Left lung (tissue), 4 donors: ENCODE measurements at regions not wholly inside any gene's neighbourhood (a gene's known extent, or its start where the extent isn't known, plus 50 kb on each side); places are given as distances from the start of the nearest gene placed in this dataset.

Experiments used
- ATAC-seq: fragments of 200-7000 bp; cut with Tn5 transposase; one replicate; pipeline ENCODE4 v1.9.1; 2020; ENCODE audit warnings: moderate library complexity
- DNase-seq, 4 donors: peaks; one replicate each; pipeline ENCODE4 v3.0.0-alpha.2; 2013 to 2020
- H3K27ac ChIP-seq, 2 donors: fragments of 200-600 bp; sonication (generic) in 1 of 2; one replicate each; pipeline versions ENCODE4 v1.5.0 to v1.8.0; 2020 to 2021
- H3K27me3 ChIP-seq, 2 donors: fragments of 200-600 bp; sonication (generic) in 1 of 2; one replicate each; pipeline versions ENCODE4 v1.5.0 to v1.8.0; 2020 to 2021
- H3K36me3 ChIP-seq, 2 donors: fragments of 200-600 bp; sonication (generic) in 1 of 2; one replicate each; pipeline versions ENCODE4 v1.5.0 to v1.8.0; 2020 to 2021
- H3K4me1 ChIP-seq, 2 donors: fragments of 200-600 bp; one replicate each; pipeline ENCODE4 v1.8.0; 2021
- H3K4me3 ChIP-seq, 2 donors: fragments of 200-600 bp; sonication (generic) in 1 of 2; one replicate each; pipeline versions ENCODE4 v1.5.0 to v1.8.0; 2020 to 2021; ENCODE audit warnings: mild to moderate bottlenecking in 1 of 2
- H3K9me3 ChIP-seq, 2 donors: fragments of 200-600 bp; sonication (generic) in 1 of 2; one replicate each; pipeline versions ENCODE4 v1.5.0 to v1.8.0; 2020 to 2021
- intact Hi-C, 2 donors: fragments of 100-400 bp; cut with DNase I; formaldehyde crosslinking; loops; one replicate each; pipeline versions ENCODE4 v1.11.2 to v1.14.2; 2022
- TF ChIP-seq, protein P1 (sequence below), 2 donors: fragments of 200-600 bp; sonication (generic) in 1 of 2; IDR thresholded peaks; one replicate each; pipeline versions ENCODE4 v1.5.0 to v1.8.0; 2021; ENCODE audit warnings: antibody characterized with exemption in 2 of 2
- donor health status: DM: no; HTN: yes; CAD: no.
- donor health status: DM: no; HTN: no; CAD: no.

DNA sequence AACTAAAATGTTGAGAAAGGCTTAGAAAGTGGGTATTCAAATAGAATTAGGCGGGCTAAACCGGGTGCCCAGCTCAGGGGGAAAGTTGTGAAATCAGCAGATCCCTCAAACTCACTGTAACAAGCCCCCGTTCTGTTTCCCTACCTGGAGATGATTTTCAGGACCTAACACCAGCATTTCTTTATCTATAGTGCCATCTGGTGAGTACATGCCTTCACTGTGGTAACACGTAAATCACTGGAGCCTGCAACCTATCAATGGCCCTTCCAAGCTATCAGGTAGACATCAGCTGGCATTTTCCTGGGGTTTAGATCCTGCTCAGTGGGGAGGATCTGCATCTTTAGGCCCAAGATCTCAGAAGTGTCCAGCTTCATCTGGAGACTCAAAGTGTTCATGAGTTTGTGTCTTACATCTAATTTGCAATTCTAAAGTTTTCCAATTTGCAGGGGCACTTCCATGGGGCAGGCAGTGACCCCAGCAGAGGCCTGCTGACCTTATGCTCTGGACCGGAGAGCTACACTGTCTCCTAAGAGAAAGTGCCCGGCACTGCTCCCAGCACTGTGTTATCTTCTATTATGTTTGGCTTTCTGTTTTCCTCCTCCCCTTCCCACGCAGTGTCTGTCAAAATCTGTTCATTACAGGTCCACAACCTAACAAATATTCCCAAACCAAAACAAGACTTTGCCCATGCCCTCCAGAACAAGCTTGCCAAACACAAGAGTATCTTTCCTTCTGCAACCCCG is 132.5 kb downstream of the LSM5 start:
- Histone ChIP-seq H3K4me3 (no peak overlapping the region), H3K9me3 (no peaks in the 10 kb centered on the region), H3K4me1 (no peaks in the 10 kb centered on the region), H3K27me3 (peaks cover 0 to 8% of the 10 kb centered on the region in 2 donors), H3K27ac (no peak overlapping the region), H3K36me3 (no peaks in the 10 kb centered on the region)
- ATAC-seq: no peak
- intact Hi-C loops: no loop called here
- peak in 1 of 4 donors; percentile 10 for DNase-seq
- TF ChIP-seq, protein P1, sequence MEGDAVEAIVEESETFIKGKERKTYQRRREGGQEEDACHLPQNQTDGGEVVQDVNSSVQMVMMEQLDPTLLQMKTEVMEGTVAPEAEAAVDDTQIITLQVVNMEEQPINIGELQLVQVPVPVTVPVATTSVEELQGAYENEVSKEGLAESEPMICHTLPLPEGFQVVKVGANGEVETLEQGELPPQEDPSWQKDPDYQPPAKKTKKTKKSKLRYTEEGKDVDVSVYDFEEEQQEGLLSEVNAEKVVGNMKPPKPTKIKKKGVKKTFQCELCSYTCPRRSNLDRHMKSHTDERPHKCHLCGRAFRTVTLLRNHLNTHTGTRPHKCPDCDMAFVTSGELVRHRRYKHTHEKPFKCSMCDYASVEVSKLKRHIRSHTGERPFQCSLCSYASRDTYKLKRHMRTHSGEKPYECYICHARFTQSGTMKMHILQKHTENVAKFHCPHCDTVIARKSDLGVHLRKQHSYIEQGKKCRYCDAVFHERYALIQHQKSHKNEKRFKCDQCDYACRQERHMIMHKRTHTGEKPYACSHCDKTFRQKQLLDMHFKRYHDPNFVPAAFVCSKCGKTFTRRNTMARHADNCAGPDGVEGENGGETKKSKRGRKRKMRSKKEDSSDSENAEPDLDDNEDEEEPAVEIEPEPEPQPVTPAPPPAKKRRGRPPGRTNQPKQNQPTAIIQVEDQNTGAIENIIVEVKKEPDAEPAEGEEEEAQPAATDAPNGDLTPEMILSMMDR (IDR thresholded peaks at IDR 0.05): no peak

DNA sequence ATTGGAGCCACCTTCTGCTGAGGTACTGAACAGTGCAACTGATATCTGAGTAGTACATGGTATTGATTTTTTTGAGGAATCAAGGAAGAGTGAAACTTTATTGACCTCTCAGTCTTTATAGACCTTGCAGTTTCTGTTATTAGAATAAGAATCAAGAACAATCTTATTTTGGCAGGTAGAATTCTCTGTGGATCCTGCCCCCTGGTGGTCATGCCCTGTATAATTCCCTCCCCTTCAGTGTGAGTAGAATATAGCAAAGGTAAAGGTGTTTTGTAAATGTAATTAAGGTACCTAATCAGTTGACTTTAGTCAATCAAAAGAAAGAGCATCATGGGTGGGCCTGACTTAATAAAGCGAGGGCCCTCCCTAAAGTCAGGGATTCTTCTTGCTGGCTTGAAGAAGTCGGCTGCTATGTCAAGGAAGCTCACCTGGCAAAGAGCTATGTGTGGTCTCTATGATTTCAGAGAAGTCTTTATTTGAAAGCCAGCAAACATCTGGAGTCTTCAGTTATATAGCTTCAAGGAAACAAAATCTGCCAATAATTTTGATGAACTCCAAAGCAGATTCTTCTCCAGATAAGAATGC is 142.8 kb downstream of the LSM5 start:
- Histone ChIP-seq H3K4me1 (no peaks in the 10 kb centered on the region), H3K27ac (no peak overlapping the region), H3K36me3 (no peaks in the 10 kb centered on the region), H3K9me3 (no peaks in the 10 kb centered on the region), H3K27me3 (no peaks in the 10 kb centered on the region), H3K4me3 (no peak overlapping the region)
- TF ChIP-seq, protein P1 (IDR thresholded peaks at IDR 0.05): peak; percentile 50 to 63
- intact Hi-C loops: loop anchor here in 1 of 2 donors (5.0 kb wide), 1 partner anchor 600 kb away; no protein-coding TSS in a partner anchor
- ATAC-seq (no peak), DNase-seq (peak in 1 of 4 donors; percentile 12)

DNA sequence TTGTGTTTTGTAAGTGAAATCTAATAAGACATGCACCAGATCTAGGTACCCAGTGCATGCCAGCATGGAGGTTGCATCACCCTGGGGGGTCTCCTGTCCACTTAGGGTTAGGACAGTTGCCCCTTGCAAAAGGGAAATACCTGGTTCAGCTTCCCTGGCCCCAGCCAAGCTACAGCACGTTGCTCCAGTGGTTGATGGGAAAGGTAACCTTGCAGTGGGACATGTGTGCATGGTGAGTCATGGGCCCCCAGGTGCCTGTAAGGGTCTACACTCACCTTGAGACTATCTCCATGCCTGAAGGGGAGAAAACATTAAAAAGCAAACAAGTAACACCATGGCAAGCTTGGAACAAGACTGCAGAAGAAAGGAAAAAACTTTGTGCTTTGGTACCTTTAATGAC is 143.9 kb downstream of the LSM5 start:
- TF ChIP-seq, protein P1 (IDR thresholded peaks at IDR 0.05): no peak
- Histone ChIP-seq H3K4me3 (no peak overlapping the region), H3K36me3 (no peaks in the 10 kb centered on the region), H3K4me1 (no peaks in the 10 kb centered on the region), H3K27me3 (no peaks in the 10 kb centered on the region), H3K27ac (no peak overlapping the region), H3K9me3 (no peaks in the 10 kb centered on the region)
- ATAC-seq: no peak
- DNase-seq: no peak
- intact Hi-C loops: loop anchor here in 1 of 2 donors (5.0 kb wide), 1 partner anchor 599 kb away; no protein-coding TSS in a partner anchor

DNA sequence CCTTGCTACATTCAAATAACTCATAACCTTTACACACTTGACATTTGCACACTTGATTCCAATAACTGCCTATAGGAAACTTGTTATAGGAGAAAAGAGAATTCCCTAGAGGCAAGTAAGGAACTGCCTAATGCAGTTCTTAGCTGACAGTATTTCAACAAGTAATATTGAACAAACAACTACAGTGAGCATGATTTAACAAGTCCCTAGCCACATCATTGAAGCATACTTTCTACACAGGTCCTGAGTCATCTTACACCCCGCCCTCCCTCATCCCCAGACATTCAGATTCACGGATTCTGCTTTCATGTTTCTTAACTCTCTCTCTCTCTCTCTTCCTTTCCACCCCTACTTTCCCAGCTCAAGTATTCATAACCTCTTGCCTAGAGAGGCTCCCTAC is 153.5 kb downstream of the LSM5 start:
- Histone ChIP-seq H3K4me3 (no peak overlapping the region), H3K36me3 (no peaks in the 10 kb centered on the region), H3K27me3 (no peaks in the 10 kb centered on the region), H3K4me1 (no peaks in the 10 kb centered on the region), H3K9me3 (peaks cover 0 to 7% of the 10 kb centered on the region in 2 donors), H3K27ac (no peak overlapping the region)
- ATAC-seq (no peak), DNase-seq (no peak)
- TF ChIP-seq, protein P1 (IDR thresholded peaks at IDR 0.05): no peak
- intact Hi-C loops: no loop called here

DNA sequence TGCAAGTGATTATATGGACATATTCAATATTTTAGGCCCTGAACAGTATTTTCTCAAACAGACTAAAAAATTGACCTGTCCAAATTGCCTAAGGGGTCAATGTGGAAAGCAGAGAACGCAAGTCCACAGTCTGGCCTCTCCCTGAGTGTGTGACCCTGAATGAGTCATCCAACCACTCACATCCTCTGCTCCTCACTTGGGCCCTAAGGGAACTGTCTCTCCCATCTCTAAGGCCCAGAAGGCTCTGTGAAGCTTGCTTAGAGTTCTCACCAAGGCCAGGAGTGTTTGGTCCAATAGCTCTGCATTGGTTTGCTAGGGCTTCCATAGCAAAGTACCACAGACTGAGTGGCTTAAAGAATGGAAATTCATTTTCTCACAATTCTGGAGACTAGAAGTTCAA is 155.1 kb downstream of the LSM5 start:
- Histone ChIP-seq H3K36me3 (no peaks in the 10 kb centered on the region), H3K27me3 (no peaks in the 10 kb centered on the region), H3K27ac (no peak overlapping the region), H3K4me1 (no peaks in the 10 kb centered on the region), H3K9me3 (peaks cover 0 to 12% of the 10 kb centered on the region in 2 donors), H3K4me3 (no peak overlapping the region)
- ATAC-seq (no peak), DNase-seq (no peak)
- TF ChIP-seq, protein P1 (IDR thresholded peaks at IDR 0.05): no peak
- intact Hi-C loops: no loop called here
